Activated CD4-positive, alpha-beta T cell treated with anti-CD3 and anti-CD28 coated beads, Interleukin-2, amount 50 U/mL, for 1 hour (primary cell): ENCODE measurements at regions not wholly inside any gene's neighbourhood (a gene's known extent, or its start where the extent isn't known, plus 50 kb on each side); places are given as distances from the start of the nearest gene placed in this dataset.
"Not testable (repeated sequence)": the region's sequence is repeated elsewhere in the genome, so short reads cannot be mapped to it uniquely, and the experiment has no call there.

Experiments used
- DNase-seq: peaks from one replicate; pipeline ENCODE4 v3.0.0-alpha.2; 2020

DNA sequence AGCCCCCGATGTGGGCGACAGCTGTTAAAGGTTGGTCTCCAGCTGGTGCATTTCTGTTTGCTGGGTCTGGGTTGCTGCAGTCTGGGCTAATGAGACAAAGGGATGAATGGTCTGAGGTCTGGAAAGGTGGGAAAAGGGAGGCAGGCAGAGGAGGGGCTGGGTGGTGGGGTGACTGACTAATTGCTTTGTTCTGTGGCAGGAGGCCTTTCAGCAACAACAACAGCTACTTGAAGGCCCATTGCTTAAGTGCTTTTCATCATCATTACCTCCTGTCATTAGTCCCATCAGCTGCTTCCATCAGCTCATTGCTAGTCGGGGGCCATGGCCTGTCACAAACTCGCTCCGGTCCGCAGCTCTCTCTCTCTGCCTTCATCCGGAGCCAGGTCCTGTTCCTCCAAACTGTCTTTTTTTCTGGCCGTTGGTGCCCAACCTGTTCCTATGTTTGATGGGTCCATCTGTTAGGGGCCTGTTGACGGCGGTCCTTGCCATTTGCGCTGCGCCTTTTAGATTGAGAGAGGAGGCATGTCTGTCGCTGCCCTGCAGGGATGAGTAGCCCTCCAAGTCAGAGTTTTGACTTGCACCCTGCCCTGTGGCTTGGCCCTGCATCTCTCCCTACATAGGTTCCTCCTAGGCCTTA is 105.6 kb upstream of the PLXNA2 start:
- DNase-seq = no peak

DNA sequence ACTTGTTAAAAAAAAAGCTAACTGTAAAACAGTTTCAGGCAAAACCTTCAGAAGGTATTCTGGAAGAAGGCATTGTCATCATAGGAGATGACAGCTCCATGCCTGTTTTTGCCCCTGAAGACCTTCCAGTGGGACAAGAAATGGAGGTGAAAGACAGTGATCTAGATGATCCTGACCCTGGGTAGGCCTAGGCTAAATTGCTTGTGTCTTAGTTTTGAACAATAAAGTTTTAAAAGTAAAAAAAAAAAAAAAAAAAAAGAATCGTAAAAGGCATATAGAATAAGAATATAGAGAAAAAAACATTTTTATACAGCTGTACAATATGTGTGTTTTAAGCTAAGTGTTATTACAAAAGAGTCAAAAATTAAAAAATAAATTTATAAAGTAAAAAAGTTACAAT is 106.6 kb upstream of the PLXNA2 start:
- no peak for DNase-seq

DNA sequence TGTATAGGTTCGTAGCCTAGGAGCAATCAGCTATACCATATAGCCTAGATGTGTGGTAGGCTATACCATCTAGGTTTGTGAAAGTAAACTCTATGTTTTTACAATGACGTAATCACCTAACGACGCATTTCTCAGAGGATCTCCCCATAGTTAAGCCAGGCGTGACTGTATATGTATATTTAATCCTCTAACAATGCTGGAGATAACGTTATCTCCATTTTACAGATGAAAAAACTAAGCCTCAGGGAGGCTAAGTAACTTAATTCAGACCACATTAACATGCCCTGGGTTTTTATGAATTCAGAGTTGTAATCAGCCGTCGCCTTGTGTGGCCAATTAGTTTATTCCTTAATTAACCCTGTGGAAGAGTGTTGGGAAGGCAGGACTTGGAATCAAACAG is 107.7 kb upstream of the PLXNA2 start:
- DNase-seq = no peak

DNA sequence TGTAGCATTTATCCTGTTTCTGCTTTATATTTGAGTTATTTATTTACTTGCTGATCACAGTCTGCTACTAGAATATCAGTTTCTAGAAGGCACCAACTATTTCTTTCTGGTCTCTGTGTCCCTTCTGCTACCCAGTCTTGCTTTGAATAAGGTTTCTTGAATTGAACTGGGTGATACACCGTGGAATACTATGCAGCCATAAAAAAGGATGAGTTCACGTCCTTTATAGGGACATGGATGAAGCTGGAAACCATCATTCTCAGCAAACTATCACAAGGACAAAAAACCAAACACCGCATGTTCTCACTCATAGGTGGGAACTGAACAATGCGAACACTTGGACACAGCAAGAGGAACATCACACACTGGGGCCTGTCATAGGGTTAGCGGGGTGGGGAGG is 109.6 kb upstream of the PLXNA2 start:
- DNase-seq = not testable (repeated sequence)

DNA sequence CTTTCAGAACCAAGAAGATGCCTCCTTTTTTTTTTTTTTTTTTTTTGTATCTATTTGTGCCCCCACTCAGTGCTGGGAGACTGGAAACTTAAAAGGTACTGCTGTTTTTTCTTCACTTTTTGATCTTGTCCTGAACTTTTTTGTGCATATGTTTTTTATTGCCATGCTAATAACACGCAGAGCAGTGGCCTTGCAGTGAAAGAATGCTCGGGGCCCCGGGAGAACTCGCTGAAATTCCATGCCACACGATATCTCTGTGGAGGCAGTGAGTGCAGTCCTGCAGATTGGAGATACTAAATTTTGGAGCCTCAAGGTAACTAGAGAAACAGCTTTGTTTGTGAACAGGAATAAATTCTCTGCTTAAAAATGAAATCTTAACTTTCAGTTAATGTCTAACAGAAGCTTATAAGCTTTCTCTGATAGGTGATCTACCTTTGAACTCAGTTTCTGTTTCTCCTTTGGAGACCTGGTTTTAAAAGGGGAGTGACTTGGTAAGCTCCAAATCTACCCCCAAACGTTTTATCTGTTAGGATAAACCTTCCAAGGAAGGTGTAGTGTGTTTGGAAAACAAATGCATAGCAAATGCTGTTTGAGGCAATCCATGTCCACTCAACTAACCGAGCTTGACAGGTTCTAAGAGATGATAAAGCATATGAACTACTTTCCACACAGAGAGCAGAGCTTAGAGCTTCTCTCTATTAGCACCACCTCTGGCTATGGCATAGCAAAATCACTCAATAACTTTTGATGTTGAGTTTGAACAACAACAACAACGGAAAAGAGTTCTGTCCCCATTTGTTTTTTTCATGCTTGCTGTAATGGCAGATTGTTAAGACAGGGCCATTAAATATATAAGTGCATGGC is 113.7 kb upstream of the PLXNA2 start:
- DNase-seq = no peak

DNA sequence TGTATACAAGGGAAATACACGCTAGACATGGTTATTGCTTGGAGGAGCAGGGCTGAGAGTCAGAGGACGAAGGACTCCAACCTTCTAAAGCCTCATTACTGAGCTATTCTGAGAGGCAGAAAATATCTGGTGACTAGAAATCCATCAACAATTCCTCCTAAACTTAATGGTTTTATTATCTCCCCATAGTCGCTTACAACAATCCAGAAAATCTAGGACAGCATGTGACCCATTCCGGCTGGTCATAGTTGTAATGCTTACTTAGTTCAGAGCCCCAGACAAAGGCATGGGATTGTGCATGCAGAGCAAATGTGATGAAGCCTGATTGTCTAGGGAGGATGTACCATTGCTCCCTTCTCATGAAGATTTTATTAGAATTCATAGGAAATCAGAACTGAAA is 114.5 kb upstream of the PLXNA2 start:
- no peak for DNase-seq

DNA sequence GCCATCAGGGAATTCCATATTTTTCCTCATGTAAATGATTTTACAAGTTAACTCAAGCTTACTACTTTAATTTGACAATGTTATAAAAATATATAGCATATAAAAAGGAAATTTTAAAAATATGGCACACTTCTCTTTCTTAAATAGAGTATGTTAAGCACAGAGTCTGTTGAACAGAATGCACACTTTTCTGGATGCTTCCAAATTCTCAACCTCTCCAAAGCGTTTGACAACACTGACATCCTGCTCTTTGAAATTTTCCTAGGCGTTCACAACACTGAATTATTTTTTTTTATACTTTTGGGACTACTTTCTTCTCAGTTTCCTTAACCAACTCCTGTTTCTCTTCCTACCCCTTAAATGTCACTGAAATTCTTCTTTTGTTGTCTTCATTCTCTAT is 117.8 kb upstream of the PLXNA2 start:
- DNase-seq = no peak

DNA sequence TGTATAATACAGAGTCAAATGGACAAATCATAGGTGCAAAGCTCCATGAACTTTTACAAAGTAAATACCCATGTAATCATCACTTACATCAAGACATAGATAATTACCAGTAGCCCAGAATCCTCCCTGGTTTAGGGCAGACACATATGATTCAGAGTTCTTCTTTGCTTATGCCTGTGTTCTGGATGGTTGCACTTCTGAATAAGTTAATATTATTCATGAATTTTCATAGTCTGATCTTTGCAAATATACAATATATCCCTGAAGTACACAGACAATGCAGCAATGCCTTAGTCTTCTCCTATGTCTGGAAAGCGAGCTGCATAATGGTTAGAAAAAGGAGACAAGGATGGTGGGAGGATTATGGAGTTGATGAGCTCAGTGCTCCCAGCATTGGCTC is 122.4 kb upstream of the PLXNA2 start:
- no peak for DNase-seq

DNA sequence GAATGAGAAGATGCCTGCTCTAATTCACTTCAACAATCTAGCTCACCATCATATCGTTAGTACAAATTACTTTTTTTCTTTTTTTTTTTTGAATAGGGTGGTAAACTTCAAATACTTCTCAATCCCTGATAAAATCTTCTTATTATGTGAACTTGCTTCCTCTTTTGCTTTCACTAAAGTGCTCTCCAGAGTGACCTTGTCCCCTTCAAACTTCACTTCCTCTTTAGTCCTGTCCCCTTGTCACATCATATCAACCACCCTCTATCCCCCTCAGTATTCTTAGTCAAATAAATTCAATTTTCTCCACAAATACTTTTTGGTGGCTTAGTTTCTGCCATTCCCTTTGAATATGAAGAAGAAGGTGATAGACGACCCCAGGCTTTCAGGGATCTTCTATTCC is 124.9 kb upstream of the PLXNA2 start:
- DNase-seq = no peak

DNA sequence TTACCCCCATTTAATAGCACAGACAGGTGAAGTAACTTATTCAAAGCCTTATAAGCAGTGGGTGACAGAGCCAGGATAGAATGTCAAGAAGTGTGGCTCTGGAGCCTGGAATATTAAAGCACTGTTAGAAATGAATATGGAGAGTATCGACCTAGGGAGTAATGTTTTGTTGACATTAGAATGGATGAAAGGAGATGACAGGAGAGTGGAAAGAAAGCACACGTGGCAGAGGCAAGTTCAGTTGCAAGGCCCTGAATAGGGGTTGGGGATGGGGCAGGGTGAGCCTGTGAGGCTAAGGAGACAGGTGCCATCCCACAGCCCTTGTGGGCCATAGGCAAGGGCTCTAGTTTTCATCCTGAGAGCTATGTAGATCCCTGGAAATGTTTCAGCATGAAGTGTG is 125.5 kb upstream of the PLXNA2 start:
- no peak for DNase-seq

DNA sequence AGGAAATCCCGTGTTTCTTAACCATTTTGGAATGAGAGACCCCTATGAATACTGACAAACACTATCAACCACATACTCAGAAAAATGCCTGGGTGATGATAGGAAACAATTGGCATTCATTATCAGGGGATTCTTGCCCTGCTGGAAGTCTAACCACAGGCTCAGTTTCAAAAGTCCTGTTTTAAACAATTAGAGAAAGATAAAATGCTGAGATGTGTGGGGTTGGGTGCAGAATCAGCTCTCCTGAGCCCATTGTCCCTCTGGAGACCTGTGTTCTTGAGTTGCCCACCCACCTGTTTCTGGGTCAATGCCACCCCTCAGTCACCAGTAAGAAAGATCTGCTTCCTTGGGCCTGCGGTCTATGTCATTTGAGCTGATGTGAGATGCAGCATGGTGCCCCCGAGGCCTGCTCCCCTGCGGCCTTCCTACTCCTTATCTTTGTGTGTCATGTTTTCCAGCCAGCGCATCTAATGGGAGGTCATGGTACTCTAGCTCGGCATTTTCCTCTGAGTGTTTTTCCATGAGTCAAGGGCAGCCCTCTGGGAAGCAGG is 130.3 kb upstream of the PLXNA2 start:
- no peak for DNase-seq

DNA sequence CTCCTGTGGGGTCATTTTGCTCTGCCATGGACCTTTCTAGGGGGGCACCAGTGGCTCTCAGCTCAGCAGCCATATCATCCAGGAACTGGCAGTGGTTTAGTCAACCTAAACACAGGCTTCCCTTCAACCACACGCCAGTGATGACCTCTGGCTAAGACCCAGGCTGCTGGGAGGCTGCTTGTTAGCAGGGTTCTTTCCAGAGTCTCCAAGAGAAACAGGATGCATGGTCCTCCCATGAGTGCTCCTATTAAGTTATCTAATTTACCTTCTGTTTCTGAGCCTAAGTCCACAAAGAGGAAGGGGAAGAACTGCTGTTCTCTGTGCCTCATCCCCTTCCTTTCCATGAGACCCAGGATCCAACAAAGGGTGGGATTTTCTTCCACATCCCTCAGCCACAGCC is 137.3 kb upstream of the PLXNA2 start:
- DNase-seq = no peak

DNA sequence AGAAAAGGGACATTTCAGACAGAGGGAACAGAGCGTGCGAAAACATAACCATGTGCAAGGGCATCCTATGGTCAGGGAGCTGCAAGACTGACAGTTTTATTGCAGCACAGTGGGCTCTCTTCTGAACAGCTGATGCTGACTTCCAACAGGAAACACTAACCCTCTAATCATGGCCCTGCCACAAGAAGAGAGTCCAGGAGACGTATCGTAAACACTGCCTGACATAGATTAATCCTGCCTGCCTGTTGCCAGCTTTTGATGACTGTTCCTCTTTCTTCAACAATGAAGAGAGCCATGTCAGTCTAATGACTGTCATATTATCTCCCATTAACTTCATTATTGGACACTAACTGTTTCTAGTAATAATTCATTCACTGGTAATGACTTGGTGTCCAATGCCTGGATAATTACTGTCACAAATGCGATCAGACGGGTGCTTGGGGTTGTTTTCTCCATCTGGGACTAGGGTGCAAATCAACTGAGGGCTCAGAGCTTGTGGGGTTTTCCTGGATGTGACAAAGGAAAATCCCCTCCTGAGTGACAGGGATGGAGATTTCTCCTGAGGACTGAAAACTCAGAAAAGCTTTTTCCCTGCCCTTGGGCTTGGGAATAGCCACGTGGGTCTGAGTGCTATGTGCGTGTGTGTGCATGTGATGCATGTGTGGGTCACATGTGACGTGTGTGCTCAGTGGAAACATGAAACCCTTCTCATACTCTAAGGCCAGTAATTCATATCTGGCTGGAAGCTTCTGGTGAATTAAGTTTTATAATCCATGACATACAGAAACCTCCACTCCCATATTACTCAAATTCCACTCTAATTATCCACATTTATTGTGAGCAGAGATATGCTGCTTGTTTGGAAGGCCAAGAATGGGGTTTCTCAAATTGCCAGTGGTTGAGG is 144.0 kb upstream of the PLXNA2 start:
- no peak for DNase-seq

DNA sequence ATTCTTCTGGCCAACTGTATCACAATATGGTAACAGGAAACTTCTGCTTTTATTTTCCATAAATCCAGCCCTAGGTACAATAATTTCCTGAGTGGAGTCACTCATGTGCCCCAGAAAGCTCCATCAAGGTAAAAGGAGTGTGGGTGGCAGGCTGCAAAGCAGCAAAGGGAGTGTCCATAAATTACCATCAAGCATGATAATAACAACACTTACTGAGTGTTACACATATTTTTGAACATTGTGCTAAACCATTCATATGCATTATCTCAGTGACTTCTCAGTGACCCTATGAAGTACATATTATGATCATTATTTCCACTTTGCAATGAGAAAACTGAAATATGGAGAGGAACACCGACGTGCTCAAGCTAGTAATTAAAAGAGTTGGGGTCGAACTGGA is 149.2 kb upstream of the PLXNA2 start:
- no peak for DNase-seq

DNA sequence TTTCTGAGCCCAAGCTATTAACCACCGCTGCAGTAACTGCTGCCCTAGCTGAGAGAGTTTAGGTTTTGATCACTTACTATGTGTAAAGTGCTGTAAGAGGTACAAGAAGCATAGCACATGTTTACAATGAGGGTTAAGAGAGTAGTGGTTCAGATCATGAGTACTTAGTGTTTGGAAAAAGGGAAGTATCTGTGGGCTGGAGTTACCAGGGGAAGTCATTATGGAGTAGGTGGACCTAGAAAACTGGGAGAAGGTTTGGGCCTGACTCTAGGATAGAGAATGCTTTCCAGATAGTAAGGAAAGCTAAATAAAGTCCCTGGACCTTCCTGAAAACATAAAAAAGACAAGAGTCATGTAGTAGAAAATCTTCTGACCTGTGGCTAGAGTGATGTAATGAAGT is 149.6 kb upstream of the PLXNA2 start:
- DNase-seq = no peak

DNA sequence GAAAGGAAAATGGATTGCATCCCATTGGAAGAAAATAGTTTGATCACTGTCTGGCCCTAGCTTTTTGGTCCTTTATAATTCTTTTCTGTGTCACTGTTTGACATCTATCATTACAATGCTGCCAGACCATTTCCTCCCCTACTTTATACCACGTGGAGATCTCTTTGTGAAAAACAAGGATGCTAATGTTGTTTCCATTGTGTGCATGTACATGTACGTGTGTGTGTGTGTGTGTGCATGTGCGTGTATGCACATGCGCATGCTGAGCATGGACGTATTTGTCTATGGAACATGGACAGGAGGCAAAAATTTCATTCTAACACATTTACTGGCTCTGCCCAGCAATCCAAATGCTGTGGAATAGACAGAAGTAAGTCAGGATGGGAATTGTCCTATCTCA is 153.1 kb upstream of the PLXNA2 start:
- no peak for DNase-seq

DNA sequence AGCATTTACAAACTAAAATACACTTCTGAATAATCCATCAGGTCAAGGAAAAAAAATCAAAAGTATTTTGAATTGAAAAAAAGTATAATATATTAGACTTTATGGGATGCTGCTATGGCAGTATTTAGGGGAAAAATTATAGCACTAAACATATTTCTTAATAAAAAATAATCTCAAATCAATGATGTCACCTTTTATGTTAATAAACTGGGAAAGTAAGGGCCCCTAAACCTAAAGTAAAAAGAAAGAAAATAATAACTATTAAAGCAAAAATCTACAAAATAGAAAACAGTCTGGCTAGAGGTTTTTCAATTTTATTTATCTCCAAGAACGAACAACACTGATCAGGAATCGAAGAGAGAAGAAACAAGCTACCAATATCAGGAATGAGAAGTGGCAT is 160.8 kb upstream of the PLXNA2 start:
- no peak for DNase-seq

DNA sequence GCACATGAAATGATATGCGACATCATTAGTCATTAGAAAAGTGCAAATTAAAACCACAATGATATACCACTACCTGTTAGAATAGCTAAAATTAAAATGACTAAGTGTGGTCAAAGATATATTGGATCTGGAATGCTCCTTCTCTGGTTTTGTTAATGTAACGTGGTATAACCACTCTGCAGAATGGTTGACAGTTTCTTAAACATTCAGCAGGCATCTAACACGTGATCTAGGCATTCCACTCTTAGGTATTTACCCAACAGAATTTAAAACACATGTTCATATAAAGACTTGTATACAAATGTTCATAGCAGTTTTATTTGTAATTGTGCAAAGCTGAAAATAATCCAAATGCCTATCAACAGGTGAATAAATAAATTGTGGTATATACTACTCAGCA is 165.0 kb upstream of the PLXNA2 start:
- DNase-seq = no peak

DNA sequence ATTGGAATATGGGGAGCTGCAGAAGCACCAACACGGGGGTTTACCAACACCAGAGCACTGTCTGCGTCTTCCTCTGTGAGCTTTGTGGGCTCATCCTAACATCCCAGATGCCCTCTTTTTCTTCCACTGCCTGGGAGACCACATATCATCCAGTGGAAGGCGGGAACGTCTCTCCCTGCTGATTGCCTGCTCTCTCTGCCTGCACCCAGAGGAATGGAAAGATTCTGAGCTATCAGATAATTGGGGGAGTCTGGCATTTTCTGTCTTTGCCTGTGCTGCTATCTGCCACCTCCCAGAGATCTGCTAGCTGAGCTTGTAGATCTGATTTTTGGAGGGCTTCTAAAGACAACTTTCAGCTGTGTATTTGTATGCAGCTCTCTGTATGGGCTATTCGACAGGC is 166.2 kb upstream of the PLXNA2 start:
- DNase-seq = no peak

DNA sequence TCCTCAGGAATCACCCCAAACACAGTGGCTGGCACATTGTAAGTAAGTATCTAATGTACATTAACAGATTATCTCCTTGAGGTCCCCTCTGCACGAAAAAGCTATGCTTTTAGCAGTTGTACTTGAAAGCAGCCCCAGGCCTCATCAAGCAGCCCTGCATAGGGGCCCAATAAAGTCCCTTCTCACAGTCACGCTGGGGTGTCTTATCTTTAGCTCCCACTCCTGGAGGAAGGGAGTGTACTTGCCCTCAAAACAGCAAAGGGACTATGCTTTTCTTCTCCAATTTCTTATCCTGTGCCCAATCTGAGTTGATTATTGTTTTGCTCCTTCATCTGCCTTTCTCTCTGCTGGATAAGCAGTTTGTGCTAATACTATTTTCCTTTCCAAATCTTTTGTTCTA is 168.8 kb upstream of the PLXNA2 start:
- no peak for DNase-seq

DNA sequence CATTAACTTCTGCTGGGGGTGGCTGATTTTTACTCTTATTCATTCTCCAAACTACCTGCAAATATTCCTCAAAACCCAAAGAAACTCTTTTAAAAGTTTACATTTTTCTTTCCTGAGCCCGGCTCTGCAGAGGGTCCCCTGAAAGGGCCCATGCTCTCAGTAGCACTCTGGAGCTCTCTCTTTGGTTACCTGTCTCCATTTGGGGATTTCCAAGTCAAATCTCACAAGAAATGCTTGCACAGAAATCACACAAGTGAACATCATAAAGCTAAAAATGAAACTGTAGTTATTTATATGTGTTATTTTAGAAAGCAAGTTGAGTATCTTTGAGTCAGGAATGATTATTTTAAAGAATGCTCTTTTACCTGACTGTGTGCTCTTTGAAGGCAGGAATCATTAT is 174.5 kb upstream of the PLXNA2 start:
- no peak for DNase-seq

DNA sequence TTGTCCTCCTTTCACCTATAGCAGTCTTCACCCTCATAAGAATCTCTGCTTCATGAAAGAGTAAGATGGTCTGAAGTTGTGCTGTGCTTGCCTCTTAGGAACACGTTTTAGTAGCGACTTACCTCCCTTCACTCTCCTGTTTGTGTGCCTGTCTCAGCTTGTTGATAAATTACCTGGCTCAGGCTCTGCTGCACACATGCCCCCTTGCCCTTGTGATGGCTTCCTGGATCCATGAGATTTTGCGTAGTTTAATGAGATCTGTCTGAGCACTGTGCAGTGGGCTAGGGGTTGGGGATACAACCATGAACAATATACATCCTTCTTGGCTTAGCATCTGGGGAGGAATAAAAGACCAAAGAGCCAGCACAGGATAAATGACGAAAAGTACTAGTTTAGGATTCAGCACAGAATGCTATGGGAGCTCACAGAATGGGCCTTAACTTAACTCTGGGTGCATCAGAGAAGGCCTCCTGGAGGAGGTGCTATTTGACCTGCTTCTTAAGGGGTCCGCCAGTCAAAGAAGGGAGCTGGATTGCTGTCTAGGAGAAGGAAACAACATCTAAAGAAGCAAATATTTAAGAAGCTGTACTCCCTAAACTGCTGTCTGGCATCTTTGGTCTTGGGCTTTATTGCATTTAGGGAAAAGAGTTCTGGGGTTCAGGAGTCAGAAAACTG is 175.7 kb upstream of the PLXNA2 start:
- DNase-seq = no peak

DNA sequence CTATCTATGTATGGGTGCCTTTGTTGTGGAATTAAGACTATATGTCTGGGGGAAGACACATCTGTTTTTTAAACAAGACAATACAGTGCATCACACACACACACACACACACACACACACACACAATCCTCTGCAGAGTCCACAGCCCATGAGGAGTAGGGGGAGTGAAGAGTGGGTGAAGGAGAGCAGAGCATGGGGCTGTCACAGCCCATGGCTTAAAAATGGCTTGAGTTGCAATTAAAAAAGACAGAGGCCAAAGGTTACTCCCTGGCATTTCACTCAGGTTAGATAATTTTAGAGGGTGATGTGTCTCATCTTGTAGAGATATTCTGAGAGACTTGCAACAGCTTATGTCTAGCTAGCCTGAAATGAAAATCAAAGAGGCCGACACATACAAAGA is 176.5 kb upstream of the PLXNA2 start:
- DNase-seq = no peak
